Fibroblast of upper back skin (primary cell): ENCODE measurements at regions not wholly inside any gene's neighbourhood (a gene's known extent, or its start where the extent isn't known, plus 50 kb on each side); places are given as distances from the start of the nearest gene placed in this dataset.

Source experiments
- DNase-seq: peaks from one replicate; pipeline ENCODE4 v3.0.0-alpha.2; 2013

- no peak for DNase-seq
These were observed 723.6 kb downstream of the UTRN start for GRCh38 chr6:145008715-145009114.

GRCh38 chr6:145009711-145010110 is 724.6 kb downstream of the UTRN start:
- peak; percentile 27 for DNase-seq

GRCh38 chr6:145012039-145012662 is 723.2 kb downstream of the EPM2A start:
- no peak for DNase-seq

- DNase-seq, result peak; percentile 95
These were observed 719.4 kb downstream of the EPM2A start for GRCh38 chr6:145015739-145016558.

GRCh38 chr6:145017051-145017450 is 718.3 kb downstream of the EPM2A start:
- no peak for DNase-seq

- no peak for DNase-seq
These were observed 717.8 kb downstream of the EPM2A start for GRCh38 chr6:145017516-145017915.

GRCh38 chr6:145018027-145018426 is 717.3 kb downstream of the EPM2A start:
- no peak for DNase-seq

- no peak for DNase-seq
These were observed 715.2 kb downstream of the EPM2A start for GRCh38 chr6:145020114-145020513.

GRCh38 chr6:145020543-145020942 is 714.8 kb downstream of the EPM2A start:
- no peak for DNase-seq

GRCh38 chr6:145022199-145022796 is 713.0 kb downstream of the EPM2A start:
- no peak for DNase-seq

GRCh38 chr6:145023116-145023726 is 712.1 kb downstream of the EPM2A start:
- no peak for DNase-seq

GRCh38 chr6:145025488-145025887 is 709.8 kb downstream of the EPM2A start:
- no peak for DNase-seq

- DNase-seq, result no peak
These were observed 709.0 kb downstream of the EPM2A start for GRCh38 chr6:145026267-145026679.

GRCh38 chr6:145028144-145028818 is 707.0 kb downstream of the EPM2A start:
- peak; percentile 49 for DNase-seq

- DNase-seq, result no peak
These were observed 704.3 kb downstream of the EPM2A start for GRCh38 chr6:145031001-145031400.

- no peak for DNase-seq
These were observed 703.4 kb downstream of the EPM2A start for GRCh38 chr6:145031962-145032361.

- no peak for DNase-seq
These were observed 702.7 kb downstream of the EPM2A start for GRCh38 chr6:145032562-145033145.

- no peak for DNase-seq
These were observed 700.7 kb downstream of the EPM2A start for GRCh38 chr6:145034664-145035063.

GRCh38 chr6:145036236-145036635 is 699.1 kb downstream of the EPM2A start:
- DNase-seq, result peak; percentile 25

GRCh38 chr6:145036848-145037567 is 698.3 kb downstream of the EPM2A start:
- no peak for DNase-seq

GRCh38 chr6:145042559-145042958 is 692.8 kb downstream of the EPM2A start:
- DNase-seq, result no peak
